Transverse colon (tissue), 4 donors: ENCODE measurements at regions not wholly inside any gene's neighbourhood (a gene's known extent, or its start where the extent isn't known, plus 50 kb on each side); places are given as distances from the start of the nearest gene placed in this dataset.

Experiments
- DNase-seq: peaks from one replicate; pipeline ENCODE4 v3.0.0-alpha.2; 2019
- H3K27ac ChIP-seq, 4 donors: fragments of 200-600 bp; sonication (generic); 2 replicates each; pipeline ENCODE4 v1.5.1; 2016 to 2018; ENCODE audit warnings: inconsistent platforms in 4 of 4
- H3K27me3 ChIP-seq: fragments of 200-600 bp; sonication (generic); 2 replicates; pipeline ENCODE4 v1.5.1; 2017; ENCODE audit warnings: inconsistent platforms
- H3K36me3 ChIP-seq, 4 donors: fragments of 200-600 bp; sonication (generic); 2 replicates each; pipeline ENCODE4 v1.5.1; 2017 to 2019; ENCODE audit warnings: inconsistent platforms in 4 of 4
- H3K4me1 ChIP-seq, 4 donors: fragments of 200-600 bp; sonication (generic); 2 replicates each; pipeline ENCODE4 v1.5.1; 2017 to 2020; ENCODE audit warnings: inconsistent platforms in 4 of 4
- H3K4me3 ChIP-seq, 4 donors: fragments of 200-600 bp; sonication (generic); 1 replicate in 1 of 4; 2 replicates in 3 of 4; pipeline versions ENCODE4 v1.5.1 to v1.6.1; 2017 to 2019; ENCODE audit warnings: inconsistent platforms in 4 of 4
- H3K9me3 ChIP-seq, 2 donors: fragments of 200-600 bp; sonication (generic); 2 replicates each; pipeline ENCODE4 v1.5.1; 2017 to 2019; ENCODE audit warnings: inconsistent platforms in 2 of 2
- EP300 ChIP-seq: sonication (generic); formaldehyde crosslinking; IDR thresholded peaks from one replicate; pipeline ENCODE4 v1.6.1; 2017; ENCODE audit warnings: antibody characterized with exemption, low read depth
- POLR2A ChIP-seq: fragments of 450-650 bp; IDR thresholded peaks from one replicate; pipeline ENCODE4 v1.6.1; 2016; ENCODE audit warnings: antibody characterized with exemption, mild to moderate bottlenecking, moderate library complexity
- POLR2AphosphoS5 ChIP-seq, 3 donors: sonication (generic); formaldehyde crosslinking; IDR thresholded peaks; one replicate each; pipeline ENCODE4 v1.6.1; 2016; ENCODE audit warnings: antibody characterized with exemption in 3 of 3
- WGBS, 2 donors: methylation state at CpG; one replicate each; pipeline ENCODE4 v1.1.5; 2018; ENCODE audit warnings: low coverage in 1 of 2; 5-methylcytosine and 5-hydroxymethylcytosine counted together
- in situ Hi-C, 4 donors: fragments of 200-750 bp; cut with MboI; loops; one replicate each; pipeline versions ENCODE4 v1.15.0 to v1.15.1; 2017; ENCODE audit warnings: low sequenced_read_pairs in 3 of 4, low pct_ligation_motif_present in 1 of 4, low pct_unique_long_range_greater_than_20kb in 1 of 4
- intact Hi-C: fragments of 100-400 bp; cut with DNase I; formaldehyde crosslinking; loops from one replicate; pipeline ENCODE4 v1.15.1; 2023; ENCODE audit warnings: low total_unique reads
- TF ChIP-seq, protein P1 (sequence below), 5 experiments: fragments of 200-600 bp in 3 of 5; fragments of 450-650 bp in 2 of 5; sonication (generic) in 3 of 5; IDR thresholded peaks; 1 replicate in 2 of 5; 2 replicates in 3 of 5; pipeline ENCODE4 v1.5.1; 2016 to 2017; ENCODE audit warnings: antibody characterized with exemption in 5 of 5, inconsistent platforms in 3 of 5, mild to moderate bottlenecking in 2 of 5, moderate library complexity in 1 of 5

DNA sequence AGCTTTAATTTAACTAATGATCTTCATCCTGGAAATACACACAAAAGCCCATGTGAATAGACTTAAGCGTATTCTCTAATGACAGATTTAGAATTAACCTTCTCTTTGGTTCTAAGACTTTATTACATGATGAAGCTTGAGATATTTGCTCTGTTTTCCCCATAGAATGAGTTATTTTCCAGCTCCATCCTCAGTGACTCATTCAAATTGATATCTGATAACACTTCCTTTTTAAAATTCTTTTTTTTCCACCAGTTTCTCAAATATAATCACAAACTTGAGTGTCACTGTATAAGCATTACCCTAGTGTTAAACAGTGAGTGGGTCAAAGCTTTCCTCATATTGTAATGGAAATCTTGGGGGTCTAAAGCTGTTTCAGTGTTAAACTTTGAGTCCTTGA, 535.8 kb downstream of the KCNA4 start:
- WGBS, 2 donors: 75 to 85% methylated on average over 1 of the region's 1 CpG
- Histone ChIP-seq H3K27me3 (no peaks in the 10 kb centered on the region), H3K27ac (no peak overlapping the region), H3K4me1 (no peaks in the 10 kb centered on the region), H3K9me3 (peaks cover 0 to 4% of the 10 kb centered on the region in 2 donors), H3K4me3 (no peak overlapping the region), H3K36me3 (no peaks in the 10 kb centered on the region)
- DNase-seq: no peak
- no peak for TF ChIP-seq POLR2AphosphoS5 (IDR thresholded peaks at IDR 0.05)
- no peak for TF ChIP-seq EP300
- TF ChIP-seq POLR2A: no peak
- TF ChIP-seq, protein P1, sequence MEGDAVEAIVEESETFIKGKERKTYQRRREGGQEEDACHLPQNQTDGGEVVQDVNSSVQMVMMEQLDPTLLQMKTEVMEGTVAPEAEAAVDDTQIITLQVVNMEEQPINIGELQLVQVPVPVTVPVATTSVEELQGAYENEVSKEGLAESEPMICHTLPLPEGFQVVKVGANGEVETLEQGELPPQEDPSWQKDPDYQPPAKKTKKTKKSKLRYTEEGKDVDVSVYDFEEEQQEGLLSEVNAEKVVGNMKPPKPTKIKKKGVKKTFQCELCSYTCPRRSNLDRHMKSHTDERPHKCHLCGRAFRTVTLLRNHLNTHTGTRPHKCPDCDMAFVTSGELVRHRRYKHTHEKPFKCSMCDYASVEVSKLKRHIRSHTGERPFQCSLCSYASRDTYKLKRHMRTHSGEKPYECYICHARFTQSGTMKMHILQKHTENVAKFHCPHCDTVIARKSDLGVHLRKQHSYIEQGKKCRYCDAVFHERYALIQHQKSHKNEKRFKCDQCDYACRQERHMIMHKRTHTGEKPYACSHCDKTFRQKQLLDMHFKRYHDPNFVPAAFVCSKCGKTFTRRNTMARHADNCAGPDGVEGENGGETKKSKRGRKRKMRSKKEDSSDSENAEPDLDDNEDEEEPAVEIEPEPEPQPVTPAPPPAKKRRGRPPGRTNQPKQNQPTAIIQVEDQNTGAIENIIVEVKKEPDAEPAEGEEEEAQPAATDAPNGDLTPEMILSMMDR (IDR thresholded peaks at IDR 0.05): no peak
- intact Hi-C loops: no loop called here
- in situ Hi-C loops: no loop called here

DNA sequence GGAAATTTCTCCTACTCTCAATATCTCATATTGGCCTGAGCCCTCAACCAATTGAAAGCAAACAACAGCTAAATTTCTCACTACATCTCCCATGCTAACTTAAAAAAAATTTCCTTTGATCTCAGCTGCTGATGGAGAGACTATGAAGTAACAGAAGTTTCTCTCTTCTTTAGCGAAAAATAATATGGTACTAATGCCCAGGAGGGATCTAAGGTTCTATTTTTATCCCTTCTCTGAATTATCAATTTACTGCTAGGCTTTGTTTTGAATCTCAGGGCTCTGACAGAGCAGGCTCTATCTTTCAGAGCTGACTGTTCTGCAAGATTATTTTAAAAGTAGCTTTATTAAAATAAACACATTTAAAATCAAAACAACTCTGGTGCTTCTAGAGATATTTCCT, 558.6 kb downstream of the KCNA4 start:
- Histone ChIP-seq H3K4me1 (no peaks in the 10 kb centered on the region), H3K36me3 (no peaks in the 10 kb centered on the region), H3K27ac (no peak overlapping the region), H3K9me3 (no peaks in the 10 kb centered on the region), H3K27me3 (no peaks in the 10 kb centered on the region), H3K4me3 (no peak overlapping the region)
- in situ Hi-C loops (no loop called here), intact Hi-C loops (no loop called here)
- DNase-seq: no peak
- 63 to 71% methylated on average over 1 of the region's 1 CpG for WGBS, 2 donors
- TF ChIP-seq POLR2AphosphoS5 (IDR thresholded peaks at IDR 0.05) (no peak), POLR2A (no peak)
- TF ChIP-seq, protein P1 (IDR thresholded peaks at IDR 0.05): no peak

DNA sequence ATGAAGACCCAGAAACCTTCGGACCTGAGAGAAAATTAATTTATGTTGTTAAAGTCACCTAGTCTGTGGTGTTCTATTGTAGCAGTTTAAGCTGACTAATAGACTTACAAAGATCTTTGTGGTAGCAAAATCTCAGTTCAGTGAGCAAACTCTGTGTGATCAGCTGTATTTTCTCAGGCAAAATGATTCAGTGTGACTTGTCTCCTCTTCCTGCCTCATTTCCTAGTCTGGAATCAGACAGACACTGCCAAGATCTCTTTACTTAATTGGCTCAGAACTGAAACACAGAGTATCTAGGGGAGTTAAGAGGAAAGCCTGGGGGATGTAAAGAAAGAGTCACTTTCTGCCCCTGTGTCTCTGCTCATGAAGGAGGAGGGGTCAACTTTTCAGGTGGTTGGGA, 564.7 kb downstream of the KCNA4 start:
- Histone ChIP-seq H3K27me3 (no peaks in the 10 kb centered on the region), H3K36me3 (no peaks in the 10 kb centered on the region), H3K27ac (no peak overlapping the region), H3K9me3 (no peaks in the 10 kb centered on the region), H3K4me1 (no peaks in the 10 kb centered on the region), H3K4me3 (no peak overlapping the region)
- TF ChIP-seq EP300: no peak
- TF ChIP-seq POLR2AphosphoS5 (IDR thresholded peaks at IDR 0.05): no peak
- TF ChIP-seq, protein P1 (IDR thresholded peaks at IDR 0.05): no peak
- TF ChIP-seq POLR2A: no peak
- 55 to 58% methylated on average over 1 of the region's 1 CpG for WGBS, 2 donors
- in situ Hi-C loops: no loop called here
- intact Hi-C loops: no loop called here
- no peak for DNase-seq

DNA sequence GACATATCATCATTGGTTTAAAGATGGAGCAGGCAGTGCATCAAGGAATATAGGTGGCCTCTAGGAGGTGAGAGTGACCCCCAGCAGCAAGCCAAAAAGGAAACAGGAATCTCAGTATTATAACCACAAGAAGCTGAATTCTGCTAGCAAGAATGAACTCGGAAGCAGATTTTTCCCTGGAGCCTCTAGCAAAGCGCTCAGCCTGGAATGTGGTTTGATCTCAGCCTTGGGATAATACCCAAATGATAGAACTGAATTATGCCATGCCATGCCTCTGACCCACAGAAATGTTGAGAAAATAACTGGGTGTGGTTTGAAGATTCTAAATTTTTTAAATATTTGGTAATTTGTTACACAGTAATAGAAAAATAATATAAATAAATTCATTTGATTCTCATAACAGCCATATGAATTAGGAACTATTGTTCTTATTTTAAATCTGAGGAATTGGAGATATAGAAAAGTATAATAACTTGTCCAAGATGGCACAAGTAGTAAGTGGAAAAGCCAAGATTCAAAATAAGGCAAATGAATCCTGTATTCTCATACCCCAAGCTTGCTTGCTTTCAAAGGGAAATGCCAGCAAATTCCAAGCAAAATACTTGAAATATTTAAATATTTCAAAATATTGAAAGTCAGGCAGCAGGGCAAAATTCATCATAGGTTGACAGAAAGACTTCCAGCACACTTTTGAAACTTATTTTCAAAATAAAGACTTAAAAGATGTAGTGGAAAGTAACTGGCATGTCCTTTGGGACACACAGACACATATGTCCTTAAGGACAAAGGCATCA, 567.4 kb downstream of the KCNA4 start:
- 78 to 81% methylated on average over 2 of the region's 2 CpGs for WGBS, 2 donors
- DNase-seq: no peak
- in situ Hi-C loops: no loop called here
- H3K4me3 ChIP-seq: no peak overlapping the region
- no peaks in the 10 kb centered on the region for H3K36me3 ChIP-seq
- intact Hi-C loops: no loop called here
- TF ChIP-seq POLR2AphosphoS5 (IDR thresholded peaks at IDR 0.05): no peak
- TF ChIP-seq, protein P1 (IDR thresholded peaks at IDR 0.05): no peak
- no peak for TF ChIP-seq POLR2A
- TF ChIP-seq EP300: no peak
- no peak overlapping the region for H3K27ac ChIP-seq
- no peaks in the 10 kb centered on the region for H3K9me3 ChIP-seq
- H3K4me1 ChIP-seq: no peaks in the 10 kb centered on the region
- no peaks in the 10 kb centered on the region for H3K27me3 ChIP-seq
